Testis (tissue), 2 donors: ENCODE measurements at regions not wholly inside any gene's neighbourhood (a gene's known extent, or its start where the extent isn't known, plus 50 kb on each side); places are given as distances from the start of the nearest gene placed in this dataset.

Experiments
- DNase-seq: peaks from one replicate; pipeline ENCODE4 v3.0.0-alpha.2; 2019
- H3K27ac ChIP-seq, 2 donors: fragments of 200-600 bp; sonication (generic); one replicate each; pipeline ENCODE4 v1.5.1; 2019
- H3K27me3 ChIP-seq: fragments of 200-600 bp; sonication (generic); one replicate; pipeline ENCODE4 v1.5.1; 2019
- H3K36me3 ChIP-seq: fragments of 200-600 bp; sonication (generic); one replicate; pipeline ENCODE4 v1.5.1; 2017; ENCODE audit warnings: low read depth; ENCODE audit errors: missing control alignments
- H3K4me1 ChIP-seq: fragments of 200-600 bp; sonication (generic); one replicate; pipeline ENCODE4 v1.5.1; 2019
- H3K4me3 ChIP-seq, 2 donors: fragments of 200-600 bp; sonication (generic); one replicate each; pipeline ENCODE4 v1.5.1; 2017 to 2019
- H3K9me3 ChIP-seq: fragments of 200-600 bp; sonication (generic); one replicate; pipeline ENCODE4 v1.5.1; 2017
- CTCF ChIP-seq, 3 experiments: fragments of 450-650 bp in 2 of 3; fragments of 200-600 bp in 1 of 3; sonication (generic) in 1 of 3; IDR thresholded peaks; one replicate each; pipeline ENCODE4 v1.5.1; 2016 to 2019; ENCODE audit warnings: antibody characterized with exemption in 3 of 3, mild to moderate bottlenecking in 2 of 3, moderate library complexity in 1 of 3
- POLR2A ChIP-seq: fragments of 450-650 bp; IDR thresholded peaks from one replicate; pipeline ENCODE4 v1.6.1; 2017; ENCODE audit warnings: antibody characterized with exemption, mild to moderate bottlenecking, moderate library complexity
- WGBS, 2 donors: methylation state at CpG; one replicate each; pipeline ENCODE4 v1.1.5; 2018; 5-methylcytosine and 5-hydroxymethylcytosine counted together
- intact Hi-C: fragments of 100-400 bp; cut with DNase I; formaldehyde crosslinking; loops from one replicate; pipeline ENCODE4 v1.15.1; 2023; ENCODE audit warnings: low total_unique reads

GRCh38 chr12:131494741-131495524 lies 216.0 kb upstream of the SFSWAP start:
- Histone ChIP-seq H3K27me3 (no peaks in the 10 kb centered on the region), H3K9me3 (no peaks in the 10 kb centered on the region), H3K4me3 (no peak overlapping the region), H3K27ac (no peak overlapping the region), H3K36me3 (no peaks in the 10 kb centered on the region), H3K4me1 (no peaks in the 10 kb centered on the region)
- intact Hi-C loops = no loop called here
- TF ChIP-seq CTCF (IDR thresholded peaks at IDR 0.05) = no peak
- no peak for TF ChIP-seq POLR2A
- WGBS, 2 donors = 83 to 88% methylated on average over 9 of the region's 9 CpGs
- DNase-seq = no peak

GRCh38 chr12:131497966-131498365 lies 212.9 kb upstream of the SFSWAP start:
- H3K4me1 ChIP-seq = no peaks in the 10 kb centered on the region
- no peaks in the 10 kb centered on the region for H3K27me3 ChIP-seq
- no peak for DNase-seq
- 89 to 97% methylated on average over 2 of the region's 2 CpGs for WGBS, 2 donors
- H3K27ac ChIP-seq = no peak overlapping the region
- intact Hi-C loops = no loop called here
- TF ChIP-seq CTCF (IDR thresholded peaks at IDR 0.05) = no peak
- no peak for TF ChIP-seq POLR2A
- no peak overlapping the region for H3K4me3 ChIP-seq
- no peaks in the 10 kb centered on the region for H3K9me3 ChIP-seq
- no peaks in the 10 kb centered on the region for H3K36me3 ChIP-seq

GRCh38 chr12:131499160-131499863 lies 211.6 kb upstream of the SFSWAP start:
- DNase-seq = no peak

GRCh38 chr12:131499864-131500190 lies 211.1 kb upstream of the SFSWAP start:
- H3K9me3 ChIP-seq = no peaks in the 10 kb centered on the region
- intact Hi-C loops = no loop called here
- H3K36me3 ChIP-seq = no peaks in the 10 kb centered on the region
- H3K27ac ChIP-seq = no peak overlapping the region
- H3K4me3 ChIP-seq = no peak overlapping the region
- H3K27me3 ChIP-seq = no peaks in the 10 kb centered on the region
- no peaks in the 10 kb centered on the region for H3K4me1 ChIP-seq
- TF ChIP-seq POLR2A (no peak), CTCF (IDR thresholded peaks at IDR 0.05) (no peak)
- no peak for DNase-seq
- WGBS, 2 donors = 77 to 85% methylated on average over 1 of the region's 1 CpG

More at GRCh38 chr12:131499160-131499863, 211.6 kb upstream of the SFSWAP start:
- no peak overlapping the region for H3K27ac ChIP-seq
- H3K9me3 ChIP-seq = no peaks in the 10 kb centered on the region
- no peak overlapping the region for H3K4me3 ChIP-seq
- TF ChIP-seq POLR2A = no peak
- TF ChIP-seq CTCF (IDR thresholded peaks at IDR 0.05) = no peak
- 88 to 94% methylated on average over 1 of the region's 1 CpG for WGBS, 2 donors
- intact Hi-C loops = no loop called here
- no peaks in the 10 kb centered on the region for H3K27me3 ChIP-seq
- no peaks in the 10 kb centered on the region for H3K36me3 ChIP-seq
- no peaks in the 10 kb centered on the region for H3K4me1 ChIP-seq
